SU-DHL-6 (cell line): ENCODE measurements at regions not wholly inside any gene's neighbourhood (a gene's known extent, or its start where the extent isn't known, plus 50 kb on each side); places are given as distances from the start of the nearest gene placed in this dataset.

Experiments
- H2AFZ ChIP-seq: fragments of 200-600 bp; sonication (generic); 2 replicates; pipeline ENCODE4 v1.6.1; 2014; ENCODE audit warnings: low read depth, mild to moderate bottlenecking, moderate library complexity, mixed read lengths, antibody characterized with exemption, low read length; ENCODE audit not compliant: severe bottlenecking
- H3F3A ChIP-seq: fragments of 200-600 bp; shearing (Covaris generic); 2 replicates; pipeline ENCODE4 v1.6.0; 2016; ENCODE audit warnings: antibody characterized with exemption, mild to moderate bottlenecking; ENCODE audit not compliant: insufficient read depth
- H3K27ac ChIP-seq: fragments of 200-600 bp; sonication (generic); 2 replicates; pipeline ENCODE4 v1.5.1; 2016; ENCODE audit warnings: low read depth, mild to moderate bottlenecking, low read length, moderate library complexity, mixed read lengths
- H3K27me3 ChIP-seq: fragments of 200-600 bp; sonication (generic), shearing (Covaris generic); 2 replicates; pipeline ENCODE4 v1.6.0; 2014; ENCODE audit warnings: mild to moderate bottlenecking, low read length
- H3K36me3 ChIP-seq: fragments of 200-600 bp; sonication (generic); 2 replicates; pipeline ENCODE4 v1.6.1; 2014; ENCODE audit warnings: mild to moderate bottlenecking, low read length, mixed read lengths
- H3K4me2 ChIP-seq: fragments of 300-600, 200-600 bp; shearing (Covaris generic), sonication (generic); 2 replicates; pipeline ENCODE4 v1.6.0; 2014; ENCODE audit warnings: low read length, low read depth, mild to moderate bottlenecking; ENCODE audit not compliant: poor library complexity, severe bottlenecking
- H3K4me3 ChIP-seq: fragments of 200-600 bp; sonication (generic); 2 replicates; pipeline ENCODE4 v1.5.1; 2014; ENCODE audit warnings: antibody characterized with exemption, low read length, mild to moderate bottlenecking, mixed read lengths; ENCODE audit not compliant: insufficient read depth, poor library complexity, severe bottlenecking
- H3K79me2 ChIP-seq: fragments of 200-600 bp; sonication (generic); 2 replicates; pipeline ENCODE4 v1.6.1; 2014; ENCODE audit warnings: mild to moderate bottlenecking, low read length, moderate library complexity; ENCODE audit not compliant: insufficient read depth
- H3K9ac ChIP-seq: fragments of 200-600 bp; sonication (generic); 2 replicates; pipeline ENCODE4 v1.7.0; 2014; ENCODE audit warnings: mild to moderate bottlenecking, low read length
- H3K9me2 ChIP-seq: fragments of 200-600 bp; sonication (generic); replicated peaks from 2 replicates; pipeline ENCODE4 v1.6.1; 2014; ENCODE audit warnings: low read length; ENCODE audit not compliant: insufficient read depth
- H3K9me3 ChIP-seq: fragments of 200-600 bp; sonication (generic); 2 replicates; pipeline ENCODE4 v1.6.1; 2014; ENCODE audit warnings: low read length, mixed read lengths; ENCODE audit not compliant: insufficient read depth
- H4K20me1 ChIP-seq: fragments of 200-600 bp; sonication (generic); 2 replicates; pipeline ENCODE4 v1.6.1; 2014; ENCODE audit warnings: low read depth, mild to moderate bottlenecking, antibody characterized with exemption, low read length, moderate library complexity, mixed read lengths
- CTCF ChIP-seq: fragments of 200-600 bp; sonication (generic); IDR thresholded peaks from one replicate; pipeline ENCODE4 v1.5.1; 2017; ENCODE audit warnings: antibody characterized with exemption, mild to moderate bottlenecking, low read length, moderate library complexity; ENCODE audit not compliant: insufficient read depth, poor library complexity, severe bottlenecking
- EZH2phosphoT487 ChIP-seq: fragments of 200-600 bp; sonication (generic), shearing (Covaris generic); conservative IDR thresholded peaks from 2 replicates; pipeline ENCODE4 v1.6.1; 2018; ENCODE audit warnings: mild to moderate bottlenecking, antibody characterized with exemption, low read length, moderate library complexity, mixed read lengths

GRCh38 chr4:123632693-123633030 lies 236.1 kb downstream of the SPRY1 start:
- TF ChIP-seq EZH2phosphoT487: no peak
- no peak for TF ChIP-seq CTCF
- H3K4me2 ChIP-seq: no peak overlapping the region
- H3K27ac ChIP-seq: no peak overlapping the region
- H2AFZ ChIP-seq: no peak overlapping the region
- no peaks in the 10 kb centered on the region for H4K20me1 ChIP-seq
- no peaks in the 10 kb centered on the region for H3K9me2 ChIP-seq
- H3K9ac ChIP-seq: no peak overlapping the region
- no peaks in the 10 kb centered on the region for H3F3A ChIP-seq
- no peaks in the 10 kb centered on the region for H3K36me3 ChIP-seq
- H3K9me3 ChIP-seq: no peaks in the 10 kb centered on the region
- no peaks in the 10 kb centered on the region for H3K27me3 ChIP-seq
- H3K79me2 ChIP-seq: no peaks in the 10 kb centered on the region
- H3K4me3 ChIP-seq: no peak overlapping the region

GRCh38 chr4:123638834-123639233 lies 242.2 kb downstream of the SPRY1 start:
- H3K79me2 ChIP-seq: no peaks in the 10 kb centered on the region
- no peak overlapping the region for H3K4me3 ChIP-seq
- no peaks in the 10 kb centered on the region for H3K27me3 ChIP-seq
- H3K27ac ChIP-seq: no peak overlapping the region
- TF ChIP-seq CTCF (no peak), EZH2phosphoT487 (no peak)
- H2AFZ ChIP-seq: no peak overlapping the region
- no peaks in the 10 kb centered on the region for H3F3A ChIP-seq
- no peaks in the 10 kb centered on the region for H3K9me3 ChIP-seq
- H3K36me3 ChIP-seq: no peaks in the 10 kb centered on the region
- H3K9ac ChIP-seq: no peak overlapping the region
- no peaks in the 10 kb centered on the region for H4K20me1 ChIP-seq
- no peak overlapping the region for H3K4me2 ChIP-seq
- H3K9me2 ChIP-seq: no peaks in the 10 kb centered on the region

GRCh38 chr4:123640271-123640670 lies 243.7 kb downstream of the SPRY1 start:
- Histone ChIP-seq H2AFZ (no peak overlapping the region), H3K4me3 (no peak overlapping the region), H3K27ac (no peak overlapping the region), H3K79me2 (no peaks in the 10 kb centered on the region), H3K9ac (no peak overlapping the region), H3K9me2 (no peaks in the 10 kb centered on the region), H3K9me3 (no peaks in the 10 kb centered on the region), H3K36me3 (no peaks in the 10 kb centered on the region), H3K4me2 (no peak overlapping the region), H3F3A (no peaks in the 10 kb centered on the region), H4K20me1 (no peaks in the 10 kb centered on the region), H3K27me3 (no peaks in the 10 kb centered on the region)
- TF ChIP-seq CTCF: no peak
- TF ChIP-seq EZH2phosphoT487: no peak

GRCh38 chr4:123640824-123641223 lies 244.2 kb downstream of the SPRY1 start:
- TF ChIP-seq CTCF: no peak
- no peak for TF ChIP-seq EZH2phosphoT487
- Histone ChIP-seq H3K4me3 (no peak overlapping the region), H3F3A (no peaks in the 10 kb centered on the region), H3K27ac (no peak overlapping the region), H3K9ac (no peak overlapping the region), H3K36me3 (no peaks in the 10 kb centered on the region), H3K9me2 (no peaks in the 10 kb centered on the region), H4K20me1 (no peaks in the 10 kb centered on the region), H3K9me3 (no peaks in the 10 kb centered on the region), H3K27me3 (no peaks in the 10 kb centered on the region), H3K79me2 (no peaks in the 10 kb centered on the region), H2AFZ (no peak overlapping the region), H3K4me2 (no peak overlapping the region)
